Colonic mucosa (tissue), 4 donors: ENCODE measurements at regions not wholly inside any gene's neighbourhood (a gene's known extent, or its start where the extent isn't known, plus 50 kb on each side); places are given as distances from the start of the nearest gene placed in this dataset.

ENCODE experiments used
- DNase-seq: peaks from one replicate; pipeline ENCODE4 v3.0.0-alpha.2; 2020
- H3K27ac ChIP-seq: fragments of 200-600 bp; one replicate; pipeline ENCODE4 v1.8.0; 2021
- H3K27me3 ChIP-seq: fragments of 200-600 bp; one replicate; pipeline ENCODE4 v1.8.0; 2021
- H3K36me3 ChIP-seq: fragments of 200-600 bp; one replicate; pipeline ENCODE4 v1.8.0; 2021
- H3K4me1 ChIP-seq: fragments of 200-600 bp; one replicate; pipeline ENCODE4 v1.8.0; 2021; ENCODE audit warnings: mild to moderate bottlenecking
- H3K4me3 ChIP-seq: fragments of 200-600 bp; one replicate; pipeline ENCODE4 v1.8.0; 2021
- H3K9ac ChIP-seq, 2 donors: one replicate each; pipeline ENCODE4 v1.7.0; 2013; ENCODE audit warnings: control low read depth in 2 of 2, low read depth in 2 of 2, low read length in 2 of 2
- H3K9me3 ChIP-seq: fragments of 200-600 bp; one replicate; pipeline ENCODE4 v1.8.0; 2021
- intact Hi-C: fragments of 100-400 bp; cut with DNase I; formaldehyde crosslinking; loops from one replicate; pipeline ENCODE4 v1.14.1; 2022
- TF ChIP-seq, protein P1 (sequence below): fragments of 200-600 bp; IDR thresholded peaks from one replicate; pipeline ENCODE4 v1.8.0; 2022; ENCODE audit warnings: antibody characterized with exemption, mild to moderate bottlenecking
- donor health status: healthy.
- donor health status: DM: no; HTN: no; CAD: no.
- donor health status: DM: no; HTN: no; CAD: no.

DNA sequence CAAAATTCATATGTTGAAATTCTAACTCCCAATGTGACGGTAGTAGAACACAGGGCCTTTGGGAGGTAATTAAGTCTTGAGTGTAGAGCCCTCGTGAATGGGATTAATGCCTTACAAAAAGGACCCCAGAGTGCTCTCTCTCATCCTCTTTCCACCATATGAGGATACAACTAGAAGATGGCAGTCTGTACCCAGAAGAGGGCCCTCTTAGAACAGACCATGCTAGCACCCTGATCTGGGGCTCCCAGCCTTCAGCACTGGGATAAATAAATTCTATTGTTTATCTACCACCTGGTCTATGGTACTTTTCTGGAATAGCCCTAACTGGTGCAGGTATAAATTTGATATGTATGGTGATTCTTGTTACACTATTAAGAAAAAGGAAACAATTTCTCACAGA lies 332.3 kb downstream of the BRINP1 start:
- no peaks in the 10 kb centered on the region for H3K9me3 ChIP-seq
- intact Hi-C loops: no loop called here
- TF ChIP-seq, protein P1, sequence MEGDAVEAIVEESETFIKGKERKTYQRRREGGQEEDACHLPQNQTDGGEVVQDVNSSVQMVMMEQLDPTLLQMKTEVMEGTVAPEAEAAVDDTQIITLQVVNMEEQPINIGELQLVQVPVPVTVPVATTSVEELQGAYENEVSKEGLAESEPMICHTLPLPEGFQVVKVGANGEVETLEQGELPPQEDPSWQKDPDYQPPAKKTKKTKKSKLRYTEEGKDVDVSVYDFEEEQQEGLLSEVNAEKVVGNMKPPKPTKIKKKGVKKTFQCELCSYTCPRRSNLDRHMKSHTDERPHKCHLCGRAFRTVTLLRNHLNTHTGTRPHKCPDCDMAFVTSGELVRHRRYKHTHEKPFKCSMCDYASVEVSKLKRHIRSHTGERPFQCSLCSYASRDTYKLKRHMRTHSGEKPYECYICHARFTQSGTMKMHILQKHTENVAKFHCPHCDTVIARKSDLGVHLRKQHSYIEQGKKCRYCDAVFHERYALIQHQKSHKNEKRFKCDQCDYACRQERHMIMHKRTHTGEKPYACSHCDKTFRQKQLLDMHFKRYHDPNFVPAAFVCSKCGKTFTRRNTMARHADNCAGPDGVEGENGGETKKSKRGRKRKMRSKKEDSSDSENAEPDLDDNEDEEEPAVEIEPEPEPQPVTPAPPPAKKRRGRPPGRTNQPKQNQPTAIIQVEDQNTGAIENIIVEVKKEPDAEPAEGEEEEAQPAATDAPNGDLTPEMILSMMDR: no peak

DNA sequence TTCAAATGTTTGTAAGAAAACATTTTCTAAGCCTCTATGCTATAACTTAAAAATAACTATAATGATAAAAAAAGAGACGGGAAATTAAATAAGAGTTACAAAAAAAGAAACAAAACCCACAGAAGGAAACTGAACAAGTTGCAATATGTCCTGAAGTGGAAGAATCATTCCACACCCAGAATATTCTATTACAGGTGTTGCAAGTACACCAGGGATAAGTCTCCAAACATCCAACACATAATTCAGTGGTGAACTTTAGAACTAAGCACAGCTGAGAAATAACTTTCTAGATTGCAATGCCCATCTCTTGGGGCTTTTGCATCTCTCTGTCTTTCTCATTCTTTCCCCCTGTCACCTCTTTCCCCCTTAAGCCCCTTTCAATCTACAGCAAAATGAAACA lies 325.2 kb downstream of the BRINP1 start:
- DNase-seq: no peak
- Histone ChIP-seq H3K27ac (no peak overlapping the region), H3K36me3 (no peaks in the 10 kb centered on the region), H3K9ac (no peak overlapping the region), H3K4me1 (no peaks in the 10 kb centered on the region), H3K27me3 (no peaks in the 10 kb centered on the region), H3K4me3 (no peak overlapping the region), H3K9me3 (no peaks in the 10 kb centered on the region)
- intact Hi-C loops: no loop called here
- TF ChIP-seq, protein P1: no peak

More for the DNA sequence above, 332.3 kb downstream of the BRINP1 start:
- Histone ChIP-seq H3K9ac (no peak overlapping the region), H3K36me3 (no peaks in the 10 kb centered on the region), H3K4me1 (no peaks in the 10 kb centered on the region), H3K4me3 (no peak overlapping the region), H3K27ac (no peak overlapping the region), H3K27me3 (no peaks in the 10 kb centered on the region)
- no peak for DNase-seq

DNA sequence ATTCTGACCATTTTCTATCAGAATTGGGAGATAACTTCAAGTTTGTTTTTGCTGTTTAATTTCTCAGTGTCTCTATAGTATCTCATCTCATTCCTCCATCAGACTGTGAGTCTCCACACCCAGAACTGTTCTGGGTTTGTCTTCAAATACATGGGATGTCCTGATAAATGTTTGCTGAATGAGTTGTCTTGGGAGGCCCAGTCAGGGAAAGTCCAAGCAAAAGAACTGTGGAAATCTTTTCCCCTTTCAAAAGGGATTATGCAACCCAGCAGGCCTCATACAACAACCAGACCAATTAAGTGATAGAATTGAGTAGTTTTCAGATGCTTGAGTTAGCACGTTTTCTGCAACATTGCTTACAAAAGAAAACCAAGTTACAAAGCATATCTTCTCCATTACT lies 324.4 kb downstream of the BRINP1 start:
- Histone ChIP-seq H3K9ac (no peak overlapping the region), H3K4me1 (no peaks in the 10 kb centered on the region), H3K9me3 (no peaks in the 10 kb centered on the region), H3K27me3 (no peaks in the 10 kb centered on the region), H3K27ac (no peak overlapping the region), H3K36me3 (no peaks in the 10 kb centered on the region), H3K4me3 (no peak overlapping the region)
- intact Hi-C loops: no loop called here
- DNase-seq: no peak
- TF ChIP-seq, protein P1: no peak

DNA sequence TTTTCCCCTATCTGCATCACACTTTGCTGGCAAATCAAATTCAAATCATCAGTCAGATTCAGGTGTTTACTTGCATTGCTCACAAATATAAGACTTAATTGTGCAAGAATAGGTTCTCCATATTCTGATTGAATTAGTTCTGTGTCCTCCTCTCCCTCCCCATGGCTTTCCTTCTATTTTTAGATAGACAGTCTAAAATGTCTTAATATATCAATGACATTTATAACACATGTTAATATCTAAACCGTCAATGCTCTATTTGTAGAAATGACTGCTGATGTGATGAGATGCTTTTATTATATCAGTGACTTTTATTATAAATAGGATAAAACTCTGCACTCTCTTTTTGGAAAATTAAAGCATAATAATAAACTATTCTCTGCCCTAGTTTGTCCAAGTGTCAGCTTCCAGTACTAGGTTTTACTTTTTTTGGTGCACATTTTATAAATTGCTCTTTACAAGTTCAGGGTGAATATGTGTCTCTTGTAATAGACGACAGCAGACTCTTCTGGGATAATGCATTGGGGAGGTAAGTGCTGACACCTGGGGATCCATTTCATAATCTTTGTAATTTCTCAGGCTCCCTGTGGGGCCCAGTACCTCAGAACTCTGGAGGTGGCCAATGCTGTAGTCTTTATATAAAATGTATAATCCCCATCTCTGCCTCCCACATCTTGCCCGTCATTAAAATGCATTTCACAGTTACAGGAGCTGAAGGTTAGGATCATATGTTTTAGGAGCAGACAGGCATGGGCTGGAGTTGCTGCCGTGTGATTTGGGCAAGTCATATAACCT lies 321.5 kb downstream of the BRINP1 start:
- Histone ChIP-seq H3K27me3 (no peaks in the 10 kb centered on the region), H3K4me1 (no peaks in the 10 kb centered on the region), H3K36me3 (no peaks in the 10 kb centered on the region), H3K4me3 (no peak overlapping the region), H3K27ac (no peak overlapping the region), H3K9ac (no peak overlapping the region), H3K9me3 (no peaks in the 10 kb centered on the region)
- TF ChIP-seq, protein P1: no peak
- intact Hi-C loops: no loop called here
- DNase-seq: no peak

DNA sequence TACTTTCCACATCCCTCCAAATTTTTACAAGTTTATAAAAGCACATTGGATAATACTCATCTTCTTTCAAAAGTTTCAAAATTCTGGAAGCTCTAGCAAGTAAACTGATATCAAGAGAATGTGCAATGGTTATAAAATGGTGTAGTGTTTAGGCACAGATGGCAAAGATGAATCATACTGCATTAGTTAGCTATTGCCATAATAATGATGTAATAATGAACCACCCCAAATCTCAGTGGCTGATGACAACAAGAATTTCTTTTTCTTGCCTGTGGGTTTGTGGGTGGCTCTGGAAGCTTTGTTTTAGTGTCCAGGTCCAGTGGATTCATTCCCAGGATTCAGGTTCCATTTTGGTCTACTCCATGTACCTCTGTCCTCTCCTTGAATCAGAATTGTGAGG lies 319.0 kb downstream of the BRINP1 start:
- TF ChIP-seq, protein P1: no peak
- no peak for DNase-seq
- Histone ChIP-seq H3K36me3 (no peaks in the 10 kb centered on the region), H3K27ac (no peak overlapping the region), H3K9me3 (no peaks in the 10 kb centered on the region), H3K4me3 (no peak overlapping the region), H3K4me1 (no peaks in the 10 kb centered on the region), H3K27me3 (no peaks in the 10 kb centered on the region), H3K9ac (no peak overlapping the region)
- intact Hi-C loops: no loop called here
